Loucy (cell line): ENCODE measurements at regions not wholly inside any gene's neighbourhood (a gene's known extent, or its start where the extent isn't known, plus 50 kb on each side); places are given as distances from the start of the nearest gene placed in this dataset.

Source experiments
- EZH2phosphoT487 ChIP-seq: fragments of 200-600 bp; IDR thresholded peaks from 2 replicates; pipeline ENCODE4 v1.6.1; 2018; ENCODE audit warnings: antibody characterized with exemption, mild to moderate bottlenecking, moderate library complexity, borderline replicate concordance
- TF ChIP-seq, protein P1 (sequence below): fragments of 200-600 bp; sonication (generic); conservative IDR thresholded peaks from 2 replicates; pipeline ENCODE4 v1.5.1; 2014; ENCODE audit warnings: mild to moderate bottlenecking, antibody characterized with exemption, low read length

DNA sequence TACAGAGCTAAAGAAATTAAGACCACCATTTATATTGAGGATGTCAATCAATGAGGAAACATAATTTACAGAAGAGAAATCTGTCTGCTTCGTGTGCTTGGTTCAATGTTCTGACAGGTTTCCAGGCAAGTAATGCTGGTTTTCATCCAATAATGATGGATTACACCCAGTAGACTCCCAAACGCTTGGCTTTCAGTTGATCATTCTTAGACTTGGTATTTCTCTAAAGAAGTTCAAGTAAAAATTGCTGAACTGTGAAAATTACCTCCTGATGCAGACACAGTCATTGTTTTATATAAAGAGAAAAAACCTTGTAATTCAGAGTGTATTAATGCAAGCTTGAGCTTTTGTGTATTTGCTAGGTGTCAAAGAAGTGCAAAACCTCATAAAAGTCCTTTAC is 85.0 kb downstream of the VCX3A start:
- TF ChIP-seq, protein P1, sequence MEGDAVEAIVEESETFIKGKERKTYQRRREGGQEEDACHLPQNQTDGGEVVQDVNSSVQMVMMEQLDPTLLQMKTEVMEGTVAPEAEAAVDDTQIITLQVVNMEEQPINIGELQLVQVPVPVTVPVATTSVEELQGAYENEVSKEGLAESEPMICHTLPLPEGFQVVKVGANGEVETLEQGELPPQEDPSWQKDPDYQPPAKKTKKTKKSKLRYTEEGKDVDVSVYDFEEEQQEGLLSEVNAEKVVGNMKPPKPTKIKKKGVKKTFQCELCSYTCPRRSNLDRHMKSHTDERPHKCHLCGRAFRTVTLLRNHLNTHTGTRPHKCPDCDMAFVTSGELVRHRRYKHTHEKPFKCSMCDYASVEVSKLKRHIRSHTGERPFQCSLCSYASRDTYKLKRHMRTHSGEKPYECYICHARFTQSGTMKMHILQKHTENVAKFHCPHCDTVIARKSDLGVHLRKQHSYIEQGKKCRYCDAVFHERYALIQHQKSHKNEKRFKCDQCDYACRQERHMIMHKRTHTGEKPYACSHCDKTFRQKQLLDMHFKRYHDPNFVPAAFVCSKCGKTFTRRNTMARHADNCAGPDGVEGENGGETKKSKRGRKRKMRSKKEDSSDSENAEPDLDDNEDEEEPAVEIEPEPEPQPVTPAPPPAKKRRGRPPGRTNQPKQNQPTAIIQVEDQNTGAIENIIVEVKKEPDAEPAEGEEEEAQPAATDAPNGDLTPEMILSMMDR, result no peak
- TF ChIP-seq EZH2phosphoT487, result no peak
